ENCODE measurements at regions not wholly inside any gene's neighbourhood (a gene's known extent, or its start where the extent isn't known, plus 50 kb on each side); places are given as distances from the start of the nearest gene placed in this dataset.

GRCh38 chr18:10033016-10033399, 119.2 kb downstream of the VAPA start:
- Histone ChIP-seq H3K9ac (ENCODE audit: low read length in 3 of 3) (peak overlapping the region in 1 of 3 donors; percentile 17), H3K27ac (ENCODE audit: low read depth in 2 of 2, low read length in 2 of 2) (no peak overlapping the region), H3K9me3 (ENCODE audit: control insufficient read depth in 2 of 3, insufficient read depth in 1 of 3, low read length in 3 of 3) (no peaks in the 10 kb centered on the region), H3K27me3 (ENCODE audit: control insufficient read depth, insufficient read depth, low read length) (no peaks in the 10 kb centered on the region), H3K4me3 (ENCODE audit: low read length in 3 of 3) (peak overlapping the region in 1 of 3 donors; percentile 42), H3K4me1 (ENCODE audit: control insufficient read depth in 2 of 3, insufficient read depth in 2 of 3, low read depth in 1 of 3, low read length in 3 of 3) (peaks cover 0 to 3% (median 0%) of the 10 kb centered on the region in 3 donors), H3K36me3 (ENCODE audit: control insufficient read depth in 2 of 3, insufficient read depth in 3 of 3, low read length in 3 of 3) (no peaks in the 10 kb centered on the region)
- DNase-seq (peak in 1 of 5 donors; percentile 46), FAIRE-seq (no peak)
- intact Hi-C loops (cut with DNase I) = no loop called here
- no peak for TF ChIP-seq CTCF (IDR thresholded peaks at IDR 0.05; ENCODE audit: borderline replicate concordance, extremely low read depth, insufficient read depth)

DNA sequence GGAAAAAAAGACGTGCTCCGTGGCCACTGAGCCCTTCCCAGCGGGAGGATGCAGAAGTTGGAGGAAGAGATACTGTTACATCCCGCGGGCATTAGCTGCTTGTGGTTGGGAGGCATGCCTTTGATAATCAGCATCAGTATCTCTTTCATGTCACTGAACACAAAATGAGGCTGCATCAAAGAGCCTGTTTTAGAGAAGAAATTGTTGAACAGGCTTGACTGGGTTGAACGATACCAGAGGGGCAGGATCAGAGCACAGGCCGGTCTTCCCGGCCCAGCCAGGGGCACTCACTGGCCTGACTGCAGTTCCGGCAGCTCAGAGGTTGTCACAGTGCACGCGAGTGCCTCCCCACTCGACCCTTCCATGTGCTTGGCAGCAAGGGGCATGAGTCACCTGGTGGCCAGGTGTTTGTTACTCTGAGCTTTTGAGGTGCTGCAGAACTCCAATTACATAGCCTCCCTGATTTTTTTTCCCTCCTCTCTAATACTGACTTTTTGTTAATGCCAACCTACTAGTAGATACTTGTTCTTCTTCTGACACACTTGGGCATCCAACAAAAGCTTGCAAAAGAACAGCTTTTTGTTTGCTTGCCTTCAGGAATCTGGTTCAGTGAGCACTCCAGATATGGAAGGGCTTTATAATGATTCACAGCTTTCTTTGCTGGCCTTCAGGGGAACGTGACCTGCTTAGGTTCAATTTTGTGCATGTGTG, 121.6 kb downstream of the VAPA start:
- Histone ChIP-seq H3K36me3 (ENCODE audit: control insufficient read depth in 2 of 3, insufficient read depth in 3 of 3, low read length in 3 of 3) (no peaks in the 10 kb centered on the region), H3K27ac (ENCODE audit: low read depth in 2 of 2, low read length in 2 of 2) (no peak overlapping the region), H3K4me3 (ENCODE audit: low read length in 3 of 3) (no peak overlapping the region), H3K9ac (ENCODE audit: low read length in 3 of 3) (no peak overlapping the region), H3K27me3 (ENCODE audit: control insufficient read depth, insufficient read depth, low read length) (no peaks in the 10 kb centered on the region), H3K9me3 (ENCODE audit: control insufficient read depth in 2 of 3, insufficient read depth in 1 of 3, low read length in 3 of 3) (no peaks in the 10 kb centered on the region), H3K4me1 (ENCODE audit: control insufficient read depth in 2 of 3, insufficient read depth in 2 of 3, low read depth in 1 of 3, low read length in 3 of 3) (peaks cover 0 to 3% (median 0%) of the 10 kb centered on the region in 3 donors)
- intact Hi-C loops (cut with DNase I) = no loop called here
- TF ChIP-seq CTCF (IDR thresholded peaks at IDR 0.05; ENCODE audit: borderline replicate concordance, extremely low read depth, insufficient read depth) = no peak
- FAIRE-seq = no peak
- peak; percentile 32 to 80 (median 60) for DNase-seq

DNA sequence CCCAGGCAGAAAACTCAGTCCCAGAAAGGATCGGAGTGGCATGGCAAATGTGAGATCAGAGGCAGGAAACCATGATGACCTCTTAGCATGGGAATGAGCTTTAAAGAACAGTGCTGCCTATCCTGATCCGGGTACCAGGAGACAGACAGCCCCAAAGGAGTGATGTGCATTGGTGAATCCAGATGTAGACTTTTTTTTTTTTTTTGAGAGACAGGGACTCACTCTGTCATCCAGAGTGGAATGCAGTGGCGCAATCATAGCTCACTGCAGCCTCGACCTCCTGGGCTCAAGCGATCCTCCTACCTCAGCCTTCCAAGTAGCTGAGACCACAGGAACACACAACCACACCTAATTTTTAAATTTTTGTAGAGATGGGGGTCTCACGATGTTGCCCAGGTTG, 122.7 kb downstream of the VAPA start:
- peaks cover 0 to 3% (median 0%) of the 10 kb centered on the region in 3 donors for H3K4me1 ChIP-seq (ENCODE audit: control insufficient read depth in 2 of 3, insufficient read depth in 2 of 3, low read depth in 1 of 3, low read length in 3 of 3)
- H3K36me3 ChIP-seq (ENCODE audit: control insufficient read depth in 2 of 3, insufficient read depth in 3 of 3, low read length in 3 of 3) = no peaks in the 10 kb centered on the region
- no peak for TF ChIP-seq CTCF (IDR thresholded peaks at IDR 0.05; ENCODE audit: borderline replicate concordance, extremely low read depth, insufficient read depth)
- H3K4me3 ChIP-seq (ENCODE audit: low read length in 3 of 3) = no peak overlapping the region
- no peak overlapping the region for H3K27ac ChIP-seq (ENCODE audit: low read depth in 2 of 2, low read length in 2 of 2)
- intact Hi-C loops (cut with DNase I) = no loop called here
- no peak overlapping the region for H3K9ac ChIP-seq (ENCODE audit: low read length in 3 of 3)
- no peaks in the 10 kb centered on the region for H3K27me3 ChIP-seq (ENCODE audit: control insufficient read depth, insufficient read depth, low read length)
- DNase-seq (no peak), FAIRE-seq (no peak)
- peaks cover 0 to 4% (median 3%) of the 10 kb centered on the region in 3 donors for H3K9me3 ChIP-seq (ENCODE audit: control insufficient read depth in 2 of 3, insufficient read depth in 1 of 3, low read length in 3 of 3)

All from kidney (tissue), 13 donors.